Renal cortex interstitium (tissue), 11 donors: ENCODE measurements at regions not wholly inside any gene's neighbourhood (a gene's known extent, or its start where the extent isn't known, plus 50 kb on each side); places are given as distances from the start of the nearest gene placed in this dataset.
A peak's percentile ranks its signal among the peaks of the same experiment; 100 is the strongest.
"Not testable (repeated sequence)": the region's sequence is repeated elsewhere in the genome, so short reads cannot be mapped to it uniquely, and the experiment has no call there.

Experiments
- DNase-seq, 11 donors: peaks; one replicate each; pipeline ENCODE4 v3.0.0-alpha.2; 2013; ENCODE audit warnings: low read depth in 9 of 11, low spot score in 4 of 11; ENCODE audit errors: extremely low read depth in 1 of 11

- no peak for DNase-seq
These were observed 175.4 kb upstream of the CDKN3 start for GRCh38 chr14:54221432-54221803.

DNA sequence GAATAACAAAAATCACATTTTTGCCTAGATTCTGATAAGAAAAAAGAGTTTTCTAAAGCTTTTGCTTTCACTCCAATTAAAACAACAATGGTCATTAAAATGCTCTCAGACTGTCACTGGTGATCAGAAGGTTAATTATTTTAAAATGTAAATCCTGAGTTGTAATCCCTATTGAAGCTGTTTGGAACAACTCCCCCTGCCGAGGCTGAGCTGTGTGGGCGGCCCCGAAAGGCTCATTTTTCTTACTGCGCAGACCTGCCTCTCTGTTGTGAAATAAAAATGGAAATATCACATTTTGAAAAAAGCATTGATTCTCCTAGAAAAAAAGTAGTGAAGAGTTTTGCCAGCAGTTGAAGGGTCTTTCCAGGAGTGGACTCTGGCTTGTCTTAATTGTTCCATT is 174.8 kb upstream of the CDKN3 start:
- no peak for DNase-seq

DNA sequence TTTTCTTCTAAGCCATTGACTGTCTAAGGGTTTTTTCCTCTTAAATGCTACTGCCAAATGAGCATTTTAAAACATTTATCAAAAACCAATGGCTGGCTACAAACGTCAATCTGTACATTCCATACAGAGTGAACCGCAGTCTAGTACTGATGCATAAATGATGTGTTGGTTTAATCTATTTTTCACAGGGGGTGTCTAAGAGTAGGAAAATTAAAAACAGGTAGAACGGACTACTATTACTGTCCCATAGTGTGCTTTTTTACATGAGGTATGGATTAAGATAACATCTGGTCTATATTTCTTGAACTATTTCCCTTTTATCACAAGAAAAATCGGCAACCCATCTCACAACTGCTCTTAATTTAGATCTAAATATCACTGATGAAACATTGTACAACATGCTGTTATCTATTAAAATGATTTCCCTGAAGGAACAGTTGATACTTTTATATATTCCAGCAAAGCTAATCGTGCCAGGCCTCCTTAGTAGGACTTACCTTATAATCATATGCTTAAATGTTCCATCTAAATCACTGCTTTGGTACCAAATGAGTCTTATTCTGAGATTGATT is 172.9 kb upstream of the CDKN3 start:
- DNase-seq, result no peak

DNA sequence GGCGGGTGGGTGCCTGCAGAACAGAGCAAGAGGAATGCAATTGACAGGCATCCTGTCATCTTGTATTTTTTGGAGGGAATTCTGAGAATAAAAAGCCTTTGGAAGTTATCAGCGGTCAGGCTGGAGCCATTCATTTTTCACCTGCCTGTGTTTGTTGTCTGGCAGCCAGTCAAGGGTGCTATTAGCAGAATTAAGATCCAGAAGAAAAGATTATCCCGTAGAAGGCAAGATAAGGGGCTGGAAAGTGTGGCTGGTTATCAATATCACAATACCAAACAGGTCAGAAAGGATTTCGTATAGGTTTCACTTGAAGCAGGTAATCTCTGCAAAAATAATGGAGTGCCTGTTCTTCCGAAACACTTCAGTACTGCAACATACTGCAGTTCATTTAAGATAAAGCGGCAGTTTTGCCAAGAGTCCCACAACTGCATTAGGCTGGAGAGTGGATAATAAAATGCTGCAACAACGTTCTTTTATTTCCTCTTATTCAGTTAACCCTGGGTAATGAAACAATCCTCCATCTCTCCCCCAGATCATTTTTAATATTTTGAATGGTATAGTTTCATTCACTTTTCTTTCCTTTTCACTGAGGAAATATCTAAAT is 171.2 kb upstream of the CDKN3 start:
- DNase-seq, result no peak

DNA sequence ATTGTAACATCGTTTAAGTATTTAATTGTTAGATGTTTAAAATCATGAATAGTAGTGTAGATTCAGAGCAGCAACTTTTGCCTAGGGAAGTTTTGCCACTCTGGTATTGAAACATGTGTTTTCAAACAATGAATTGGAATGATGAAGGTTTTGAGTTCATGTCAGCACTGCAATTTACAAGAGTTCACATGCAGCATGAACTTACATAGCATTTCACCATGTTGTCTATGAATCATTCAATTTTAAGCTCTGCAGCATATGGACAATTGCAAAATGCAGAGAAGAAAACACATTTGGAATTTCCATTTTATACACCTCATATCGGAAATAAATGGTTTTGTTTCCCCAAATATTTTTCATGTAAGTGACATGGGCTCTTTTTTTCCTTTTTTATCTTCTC is 170.7 kb upstream of the CDKN3 start:
- DNase-seq, result no peak

DNA sequence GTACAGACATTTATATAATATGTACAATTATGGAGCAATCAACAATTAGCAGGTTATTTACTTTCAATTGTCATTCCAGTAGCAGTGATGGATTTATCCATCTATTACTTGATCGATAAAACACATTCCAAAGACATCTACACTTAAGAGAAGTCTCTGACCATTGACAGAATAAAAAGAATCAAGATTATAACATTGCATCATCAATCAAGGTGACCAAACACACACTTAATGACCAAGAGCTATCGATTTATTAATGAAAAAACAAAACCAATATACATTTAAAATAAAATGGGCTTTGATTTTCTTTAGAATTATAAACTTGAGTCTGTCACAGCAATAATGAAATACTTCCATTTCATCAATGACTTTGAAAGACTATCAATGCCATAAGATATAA is 170.2 kb upstream of the CDKN3 start:
- no peak for DNase-seq

- DNase-seq, result no peak
These were observed 167.7 kb upstream of the CDKN3 start for GRCh38 chr14:54229136-54229535.

- no peak for DNase-seq
These were observed 166.2 kb upstream of the CDKN3 start for GRCh38 chr14:54230645-54231044.

- DNase-seq, result no peak
These were observed 164.1 kb upstream of the CDKN3 start for GRCh38 chr14:54232735-54233134.

DNA sequence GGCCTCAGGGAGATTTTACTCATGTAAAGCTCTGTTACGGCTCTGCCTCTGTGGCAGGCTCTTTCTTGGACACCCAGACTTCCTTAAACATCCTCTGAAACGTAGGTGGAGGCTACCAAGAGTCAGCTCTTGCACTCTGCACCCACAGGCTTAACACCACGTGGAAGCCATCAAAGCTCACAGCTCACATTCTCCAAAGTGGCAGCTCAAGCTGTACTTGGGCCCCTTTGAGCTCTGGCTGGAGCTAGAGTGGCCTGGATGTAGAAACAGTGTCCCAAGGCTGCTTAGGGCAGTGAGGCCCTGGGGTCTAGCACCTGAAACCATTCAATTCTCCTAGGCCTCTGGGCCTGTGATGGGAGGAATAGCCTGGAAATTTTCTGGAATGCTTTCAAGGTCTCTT is 155.3 kb upstream of the CDKN3 start:
- no peak for DNase-seq

GRCh38 chr14:54251356-54251755 is 145.5 kb upstream of the CDKN3 start:
- DNase-seq, result no peak

DNA sequence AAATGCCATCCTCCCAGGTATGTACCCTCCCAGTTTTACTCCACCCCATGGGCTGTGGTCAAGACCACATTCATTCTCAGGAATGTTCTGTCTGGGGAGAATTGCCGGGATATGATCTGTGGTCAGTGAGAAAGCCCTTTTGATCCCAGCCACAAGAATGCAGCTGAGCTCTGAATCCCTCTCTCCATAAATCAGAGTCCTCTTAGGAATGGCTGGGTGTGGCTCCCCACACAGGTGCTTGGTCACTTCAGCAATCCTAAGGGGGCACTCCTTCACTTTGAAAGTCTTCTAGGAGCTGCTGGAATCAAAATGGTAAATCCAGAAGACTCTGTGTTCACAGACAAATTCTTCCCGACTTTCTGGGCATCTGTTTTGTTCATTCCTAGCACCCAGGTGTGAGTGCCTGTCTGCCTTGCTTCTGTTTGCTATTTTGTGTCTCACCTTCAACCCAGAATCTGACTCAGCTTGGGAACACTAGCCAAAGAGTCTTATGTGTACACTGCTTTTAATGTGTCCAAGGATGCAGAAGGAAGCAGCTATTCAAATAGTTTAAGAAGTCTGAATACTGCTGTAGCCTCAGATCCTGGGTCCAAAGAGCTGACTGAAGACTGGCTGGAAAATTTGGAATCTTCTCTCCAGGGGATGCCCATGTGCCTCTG is 144.6 kb upstream of the CDKN3 start:
- DNase-seq, result no peak

- DNase-seq, result no peak
These were observed 143.4 kb upstream of the CDKN3 start for GRCh38 chr14:54253195-54253947.

- DNase-seq, result no peak
These were observed 140.7 kb upstream of the CDKN3 start for GRCh38 chr14:54256156-54256555.

DNA sequence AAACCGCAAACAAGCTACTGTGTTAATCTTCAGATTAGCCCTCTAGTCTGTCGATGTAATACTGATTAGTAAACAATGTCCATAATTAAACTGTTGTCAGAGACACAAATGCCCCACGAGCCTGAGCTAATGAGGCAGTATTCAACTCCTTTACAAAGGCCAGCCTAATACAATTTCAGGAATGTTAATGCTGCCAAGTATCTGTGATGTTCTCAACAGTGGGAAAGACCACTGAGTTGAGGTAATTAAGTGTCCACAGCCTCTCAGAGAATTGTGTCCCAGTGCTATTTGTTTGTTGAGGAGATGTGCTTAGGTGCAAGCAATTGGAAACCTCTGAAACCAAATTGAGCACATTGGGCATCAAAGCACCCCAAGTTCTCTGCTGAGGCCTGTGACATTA is 139.4 kb upstream of the CDKN3 start:
- no peak for DNase-seq

DNA sequence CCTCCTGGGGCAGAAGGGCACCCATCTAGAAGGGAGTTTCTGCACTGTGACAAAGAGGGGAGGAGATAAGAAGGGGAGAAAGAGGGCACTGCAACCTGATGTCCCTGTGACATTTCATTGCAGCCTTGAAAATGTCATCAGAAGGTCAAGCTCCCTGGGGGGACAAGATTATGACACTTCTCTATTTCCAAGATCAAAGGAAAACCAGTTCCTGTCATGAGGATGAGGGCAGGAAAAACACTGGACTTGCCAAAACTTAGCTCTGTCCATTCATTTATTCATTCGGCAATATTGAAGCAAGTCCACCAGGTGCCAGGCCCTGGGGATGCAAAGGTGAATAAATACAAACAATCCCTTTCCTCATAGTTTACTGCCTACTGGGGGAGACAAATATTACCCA is 138.4 kb upstream of the CDKN3 start:
- DNase-seq, result no peak

DNA sequence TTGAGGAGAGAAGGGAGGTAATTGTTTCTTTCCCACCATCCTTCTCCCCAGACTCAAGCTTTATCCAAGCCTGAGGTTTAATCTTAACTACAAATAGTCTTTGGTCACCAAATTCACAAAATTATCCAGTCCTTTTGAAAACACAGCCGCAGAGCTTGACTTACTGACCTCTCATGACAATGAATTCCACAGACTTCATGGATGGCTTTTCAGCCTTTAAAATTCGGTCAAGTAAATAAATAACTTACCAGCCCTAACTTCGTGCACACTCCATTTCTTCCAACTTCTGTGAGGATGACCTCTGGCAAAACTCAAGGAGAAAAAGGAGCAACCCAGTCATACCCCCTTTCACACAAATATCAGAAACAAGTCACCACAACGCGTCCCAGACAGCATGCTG is 137.0 kb upstream of the CDKN3 start:
- peak in 2 of 11 donors; percentile 8 to 21 for DNase-seq

DNA sequence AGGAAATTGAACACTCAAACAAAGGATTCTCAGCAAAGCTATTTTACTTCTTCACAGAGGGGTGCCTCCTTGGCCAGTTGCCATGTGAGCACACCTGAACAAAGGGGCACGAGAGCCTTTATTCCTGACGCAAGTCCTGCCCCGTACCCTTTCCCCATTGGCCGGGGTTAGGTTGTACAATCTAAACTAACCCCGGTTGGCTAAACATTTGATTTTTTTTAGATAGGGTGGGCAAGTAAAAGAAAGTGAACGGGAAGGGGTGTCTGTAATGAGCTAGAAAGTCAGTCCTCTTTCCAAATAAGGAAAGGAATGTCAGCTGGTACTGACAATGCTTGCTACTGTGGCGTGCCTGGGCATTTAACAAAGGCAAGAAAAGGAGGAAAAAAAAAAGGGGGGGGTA is 135.5 kb upstream of the CDKN3 start:
- DNase-seq, result no peak

DNA sequence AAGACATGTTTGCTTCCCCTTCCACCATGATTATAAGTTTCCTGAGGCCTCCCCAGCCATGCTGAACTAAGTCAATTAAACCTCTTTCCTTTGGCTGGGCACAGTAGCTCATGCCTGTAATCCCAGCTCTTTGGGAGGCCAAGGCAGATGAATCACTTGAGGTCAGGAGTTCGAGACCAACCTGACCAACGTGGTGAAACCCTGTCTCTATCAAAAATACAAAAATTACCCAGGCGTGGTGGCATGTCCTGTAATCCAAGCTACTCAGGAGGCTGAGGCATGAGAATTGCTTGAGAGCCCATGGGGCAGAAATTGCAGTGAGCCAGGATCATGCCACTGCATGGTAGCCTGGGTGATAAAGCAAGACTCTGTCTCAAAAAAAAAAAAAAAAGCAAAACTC is 130.2 kb upstream of the CDKN3 start:
- DNase-seq, result not testable (repeated sequence)

GRCh38 chr14:54267172-54267571 is 129.6 kb upstream of the CDKN3 start:
- no peak for DNase-seq
